ENCODE measurements at regions not wholly inside any gene's neighbourhood (a gene's known extent, or its start where the extent isn't known, plus 50 kb on each side); places are given as distances from the start of the nearest gene placed in this dataset.

DNA sequence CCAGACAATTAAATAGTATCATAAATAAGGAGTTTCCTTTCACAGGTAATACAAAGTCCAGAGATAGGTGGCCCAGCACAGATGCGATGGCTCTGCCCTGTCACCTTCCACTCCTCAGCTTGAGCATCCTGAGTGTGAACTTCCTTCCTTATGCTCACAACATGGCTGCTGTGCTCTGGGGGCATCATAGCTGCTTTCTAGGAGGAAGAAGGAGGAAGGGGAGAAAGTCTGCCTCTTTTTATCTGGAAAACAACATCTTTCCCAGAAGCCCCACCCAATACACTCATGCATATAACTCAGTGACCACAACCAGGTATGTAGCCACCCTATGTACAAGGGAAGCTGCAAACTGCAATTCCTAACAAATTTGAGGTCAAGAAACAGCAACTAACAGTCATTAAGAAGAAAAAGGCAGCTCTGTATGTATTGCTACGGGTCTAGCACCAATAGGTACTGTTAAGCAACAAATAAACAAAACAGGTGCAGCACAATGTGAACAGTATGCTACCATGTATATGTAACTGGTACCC is 201.2 kb upstream of the UBL3 start:
- no peaks in the 10 kb centered on the region for H3K36me3 ChIP-seq
- WGBS, 2 donors = 61 to 63% methylated on average over 2 of the region's 2 CpGs
- H3K9me3 ChIP-seq = no peaks in the 10 kb centered on the region
- H3K4me1 ChIP-seq = peaks cover 0 to 3% (median 0%) of the 10 kb centered on the region in 9 donors
- H3K27ac ChIP-seq = no peak overlapping the region
- ATAC-seq (no peak), DNase-seq (no peak)
- intact Hi-C loops (cut with DNase I) = no loop called here
- H3K4me3 ChIP-seq = no peak overlapping the region
- H3K27me3 ChIP-seq = peaks cover 0 to 41% (median 26%) of the 10 kb centered on the region in 7 donors
- TF ChIP-seq, protein P1, sequence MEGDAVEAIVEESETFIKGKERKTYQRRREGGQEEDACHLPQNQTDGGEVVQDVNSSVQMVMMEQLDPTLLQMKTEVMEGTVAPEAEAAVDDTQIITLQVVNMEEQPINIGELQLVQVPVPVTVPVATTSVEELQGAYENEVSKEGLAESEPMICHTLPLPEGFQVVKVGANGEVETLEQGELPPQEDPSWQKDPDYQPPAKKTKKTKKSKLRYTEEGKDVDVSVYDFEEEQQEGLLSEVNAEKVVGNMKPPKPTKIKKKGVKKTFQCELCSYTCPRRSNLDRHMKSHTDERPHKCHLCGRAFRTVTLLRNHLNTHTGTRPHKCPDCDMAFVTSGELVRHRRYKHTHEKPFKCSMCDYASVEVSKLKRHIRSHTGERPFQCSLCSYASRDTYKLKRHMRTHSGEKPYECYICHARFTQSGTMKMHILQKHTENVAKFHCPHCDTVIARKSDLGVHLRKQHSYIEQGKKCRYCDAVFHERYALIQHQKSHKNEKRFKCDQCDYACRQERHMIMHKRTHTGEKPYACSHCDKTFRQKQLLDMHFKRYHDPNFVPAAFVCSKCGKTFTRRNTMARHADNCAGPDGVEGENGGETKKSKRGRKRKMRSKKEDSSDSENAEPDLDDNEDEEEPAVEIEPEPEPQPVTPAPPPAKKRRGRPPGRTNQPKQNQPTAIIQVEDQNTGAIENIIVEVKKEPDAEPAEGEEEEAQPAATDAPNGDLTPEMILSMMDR (IDR thresholded peaks at IDR 0.05) = no peak

DNA sequence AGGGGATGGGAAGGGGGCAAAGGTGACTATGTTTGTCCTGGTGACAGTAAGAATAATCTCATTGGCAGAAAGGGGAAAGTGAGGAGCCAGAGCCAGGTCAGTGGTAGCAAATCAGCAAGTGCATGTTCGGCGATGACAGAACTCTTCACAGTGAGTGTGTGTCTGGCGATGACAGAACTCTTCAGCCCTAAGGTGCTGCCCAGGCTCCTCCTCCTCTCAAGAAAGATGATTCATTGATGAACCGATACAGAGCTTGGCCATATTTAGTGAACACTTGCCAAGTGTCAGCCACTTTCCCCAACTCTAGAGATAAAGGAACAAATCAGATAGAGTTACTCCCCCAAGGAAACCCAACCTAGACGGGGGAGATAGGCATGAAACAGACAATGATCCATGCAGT is 199.3 kb upstream of the UBL3 start:
- DNase-seq = peak in 1 of 2 donors; percentile 10
- Histone ChIP-seq H3K9me3 (no peaks in the 10 kb centered on the region), H3K36me3 (no peaks in the 10 kb centered on the region), H3K27me3 (peaks cover 0 to 36% (median 26%) of the 10 kb centered on the region in 7 donors), H3K27ac (no peak overlapping the region), H3K4me3 (no peak overlapping the region), H3K4me1 (peaks cover 0 to 3% (median 0%) of the 10 kb centered on the region in 9 donors)
- peak in 5 of 8 donors; percentile 23 to 93 (median 69) for ATAC-seq
- TF ChIP-seq, protein P1 (IDR thresholded peaks at IDR 0.05) = no peak
- WGBS, 2 donors = 36 to 54% methylated on average over 5 of the region's 5 CpGs
- intact Hi-C loops (cut with DNase I) = no loop called here

DNA sequence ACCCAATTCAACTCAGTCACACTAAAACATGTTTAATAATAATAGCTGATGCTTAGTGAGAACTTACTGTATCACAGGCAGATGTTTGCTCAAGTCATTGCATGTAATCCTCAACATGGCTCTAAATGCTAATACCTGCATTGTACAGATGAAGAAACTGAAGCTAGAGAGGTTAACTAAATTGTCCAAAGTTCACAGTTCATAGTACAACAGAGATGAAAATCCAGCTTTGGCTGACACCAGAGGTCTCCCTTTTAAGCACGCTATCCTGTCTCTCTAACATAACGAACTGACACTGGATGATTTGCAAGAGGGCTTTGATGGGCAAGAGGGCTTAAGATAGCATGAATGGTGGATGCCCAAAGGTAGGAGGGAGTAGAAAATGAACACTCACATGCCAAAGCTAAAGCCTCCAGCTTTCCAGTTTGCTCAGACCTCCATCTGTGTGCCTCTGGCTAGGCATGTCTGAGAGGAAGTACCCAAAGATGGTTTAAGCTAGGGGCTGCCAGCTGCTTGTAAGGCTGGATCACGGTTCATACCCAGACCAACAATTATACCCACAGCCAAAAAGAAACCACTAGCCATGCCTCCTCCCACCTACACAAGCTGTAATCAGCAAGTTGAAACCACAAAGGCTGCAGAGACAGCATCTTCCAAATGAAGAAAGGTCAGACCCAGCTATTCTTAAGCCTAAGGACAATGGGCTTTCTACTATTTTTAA is 196.9 kb upstream of the UBL3 start:
- peaks cover 0 to 6% (median 0%) of the 10 kb centered on the region in 11 donors for H3K9me3 ChIP-seq
- TF ChIP-seq, protein P1 (IDR thresholded peaks at IDR 0.05) = no peak
- peaks cover 0 to 3% (median 0%) of the 10 kb centered on the region in 9 donors for H3K4me1 ChIP-seq
- intact Hi-C loops (cut with DNase I) = no loop called here
- no peaks in the 10 kb centered on the region for H3K36me3 ChIP-seq
- no peak overlapping the region for H3K4me3 ChIP-seq
- 83% methylated on average over 3 of the region's 3 CpGs for WGBS, 2 donors
- ATAC-seq (no peak), DNase-seq (no peak)
- H3K27ac ChIP-seq = no peak overlapping the region
- H3K27me3 ChIP-seq = peaks cover 0 to 15% (median 10%) of the 10 kb centered on the region in 7 donors

DNA sequence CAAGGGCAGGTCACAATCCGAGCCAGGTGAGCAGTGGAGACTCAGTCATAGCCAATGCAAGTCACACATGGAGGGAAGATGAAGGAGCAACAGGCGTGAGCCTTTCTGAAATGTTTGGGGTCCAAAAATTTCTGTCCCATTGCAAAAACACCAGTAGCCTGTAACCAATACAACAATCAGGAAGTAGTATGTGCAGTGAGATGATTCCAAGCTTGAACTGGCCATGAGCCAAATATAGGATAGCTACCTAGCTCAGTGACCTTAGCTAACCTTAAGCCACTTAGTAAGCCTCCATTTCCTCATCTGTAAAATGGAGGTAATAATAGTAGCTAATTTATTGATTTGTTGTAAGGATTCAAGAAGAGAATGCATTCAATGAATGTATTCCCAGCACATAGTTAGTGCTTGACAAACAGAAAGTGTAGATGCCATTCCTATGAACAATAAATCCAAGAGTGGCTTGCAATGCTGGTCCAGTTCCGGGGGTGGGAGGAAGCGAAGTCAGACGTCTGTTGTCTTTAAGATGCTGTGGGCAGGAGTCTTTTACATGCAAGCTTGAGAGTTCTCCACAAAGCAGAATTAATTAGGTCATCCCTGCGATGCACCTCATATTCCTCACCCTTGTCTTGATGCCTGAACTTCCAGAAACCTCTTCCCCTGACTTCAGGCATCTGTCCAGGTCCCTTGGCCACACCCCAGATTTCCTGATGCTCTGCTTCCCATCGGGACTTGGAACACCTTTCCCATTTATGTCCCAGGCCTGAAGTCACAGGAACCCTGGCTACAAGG is 195.7 kb upstream of the UBL3 start:
- Histone ChIP-seq H3K27me3 (peaks cover 0 to 7% (median 5%) of the 10 kb centered on the region in 7 donors), H3K27ac (no peak overlapping the region), H3K36me3 (no peaks in the 10 kb centered on the region), H3K4me1 (peaks cover 0 to 3% (median 0%) of the 10 kb centered on the region in 9 donors), H3K4me3 (no peak overlapping the region), H3K9me3 (peaks cover 0 to 6% (median 0%) of the 10 kb centered on the region in 11 donors)
- ATAC-seq (no peak), DNase-seq (no peak)
- intact Hi-C loops (cut with DNase I) = no loop called here
- 74 to 76% methylated on average over 7 of the region's 7 CpGs for WGBS, 2 donors
- TF ChIP-seq, protein P1 (IDR thresholded peaks at IDR 0.05) = no peak
